Gastrocnemius medialis (tissue), 4 donors: ENCODE measurements at regions not wholly inside any gene's neighbourhood (a gene's known extent, or its start where the extent isn't known, plus 50 kb on each side); places are given as distances from the start of the nearest gene placed in this dataset.

Source experiments
- ATAC-seq, 2 donors: fragments of 150-250 bp; one replicate each; pipeline ENCODE4 v1.9.1; 2016
- DNase-seq, 2 donors: peaks; one replicate each; pipeline ENCODE4 v3.0.0-alpha.2; 2019
- H3K27ac ChIP-seq, 4 donors: fragments of 200-600 bp; sonication (generic); 1 replicate in 1 of 4; 2 replicates in 3 of 4; pipeline ENCODE4 v1.5.1; 2016 to 2018; ENCODE audit warnings: mild to moderate bottlenecking in 2 of 4, moderate library complexity in 1 of 4
- H3K27me3 ChIP-seq, 3 donors: fragments of 200-600 bp; sonication (generic) in 2 of 3; 1 replicate in 1 of 3; 2 replicates in 2 of 3; pipeline versions ENCODE4 v1.5.1 to v1.6.0; 2016 to 2019; ENCODE audit warnings: mild to moderate bottlenecking in 1 of 3, moderate library complexity in 1 of 3
- H3K36me3 ChIP-seq, 2 donors: fragments of 200-600 bp; sonication (generic) in 1 of 2; one replicate each; pipeline ENCODE4 v1.5.1; 2017 to 2018
- H3K4me1 ChIP-seq, 2 donors: fragments of 200-600 bp; sonication (generic) in 1 of 2; one replicate each; pipeline ENCODE4 v1.5.1; 2016 to 2017; ENCODE audit warnings: mild to moderate bottlenecking in 2 of 2
- H3K4me3 ChIP-seq, 4 donors: fragments of 200-600 bp; sonication (generic) in 3 of 4; 1 replicate in 1 of 4; 2 replicates in 3 of 4; pipeline ENCODE4 v1.5.1; 2016 to 2019; ENCODE audit warnings: mild to moderate bottlenecking in 2 of 4
- H3K9me3 ChIP-seq, 3 donors: fragments of 200-600 bp; sonication (generic) in 2 of 3; 1 replicate in 1 of 3; 2 replicates in 2 of 3; pipeline ENCODE4 v1.5.1; 2016 to 2019
- POLR2A ChIP-seq, 2 donors: fragments of 450-650 bp; IDR thresholded peaks; one replicate each; pipeline ENCODE4 v1.6.1; 2017; ENCODE audit warnings: antibody characterized with exemption in 2 of 2, mild to moderate bottlenecking in 2 of 2, moderate library complexity in 2 of 2
- in situ Hi-C, 4 donors: fragments of 200-750 bp; cut with MboI; loops; one replicate each; pipeline versions ENCODE4 v1.15.0 to v1.8.0; 2017; ENCODE audit warnings: low sequenced_read_pairs in 4 of 4
- intact Hi-C: fragments of 100-400 bp; cut with DNase I; formaldehyde crosslinking; loops from one replicate; pipeline ENCODE4 v1.15.1; 2023; ENCODE audit warnings: low total_unique reads
- TF ChIP-seq, protein P1 (sequence below), 5 experiments: fragments of 450-650 bp in 3 of 5; fragments of 200-600 bp in 2 of 5; sonication (generic) in 2 of 5; IDR thresholded peaks in 4 of 5; conservative IDR thresholded peaks in 1 of 5; 1 replicate in 4 of 5; 2 replicates in 1 of 5; pipeline ENCODE4 v1.5.1; 2016 to 2019; ENCODE audit warnings: antibody characterized with exemption in 5 of 5, mild to moderate bottlenecking in 3 of 5, moderate library complexity in 3 of 5

GRCh38 chr10:111478651-111479050 is 401.8 kb downstream of the ADRA2A start:
- intact Hi-C loops (no loop called here), in situ Hi-C loops (no loop called here)
- Histone ChIP-seq H3K4me3 (no peak overlapping the region), H3K27ac (no peak overlapping the region), H3K4me1 (no peaks in the 10 kb centered on the region), H3K36me3 (no peaks in the 10 kb centered on the region), H3K27me3 (no peaks in the 10 kb centered on the region), H3K9me3 (no peaks in the 10 kb centered on the region)
- no peak for ATAC-seq
- DNase-seq: no peak
- no peak for TF ChIP-seq POLR2A (IDR thresholded peaks at IDR 0.05)
- TF ChIP-seq, protein P1, sequence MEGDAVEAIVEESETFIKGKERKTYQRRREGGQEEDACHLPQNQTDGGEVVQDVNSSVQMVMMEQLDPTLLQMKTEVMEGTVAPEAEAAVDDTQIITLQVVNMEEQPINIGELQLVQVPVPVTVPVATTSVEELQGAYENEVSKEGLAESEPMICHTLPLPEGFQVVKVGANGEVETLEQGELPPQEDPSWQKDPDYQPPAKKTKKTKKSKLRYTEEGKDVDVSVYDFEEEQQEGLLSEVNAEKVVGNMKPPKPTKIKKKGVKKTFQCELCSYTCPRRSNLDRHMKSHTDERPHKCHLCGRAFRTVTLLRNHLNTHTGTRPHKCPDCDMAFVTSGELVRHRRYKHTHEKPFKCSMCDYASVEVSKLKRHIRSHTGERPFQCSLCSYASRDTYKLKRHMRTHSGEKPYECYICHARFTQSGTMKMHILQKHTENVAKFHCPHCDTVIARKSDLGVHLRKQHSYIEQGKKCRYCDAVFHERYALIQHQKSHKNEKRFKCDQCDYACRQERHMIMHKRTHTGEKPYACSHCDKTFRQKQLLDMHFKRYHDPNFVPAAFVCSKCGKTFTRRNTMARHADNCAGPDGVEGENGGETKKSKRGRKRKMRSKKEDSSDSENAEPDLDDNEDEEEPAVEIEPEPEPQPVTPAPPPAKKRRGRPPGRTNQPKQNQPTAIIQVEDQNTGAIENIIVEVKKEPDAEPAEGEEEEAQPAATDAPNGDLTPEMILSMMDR (IDR thresholded peaks at IDR 0.05 in 4 of 5, conservative IDR thresholded peaks at IDR 0.05 in 1 of 5): no peak

DNA sequence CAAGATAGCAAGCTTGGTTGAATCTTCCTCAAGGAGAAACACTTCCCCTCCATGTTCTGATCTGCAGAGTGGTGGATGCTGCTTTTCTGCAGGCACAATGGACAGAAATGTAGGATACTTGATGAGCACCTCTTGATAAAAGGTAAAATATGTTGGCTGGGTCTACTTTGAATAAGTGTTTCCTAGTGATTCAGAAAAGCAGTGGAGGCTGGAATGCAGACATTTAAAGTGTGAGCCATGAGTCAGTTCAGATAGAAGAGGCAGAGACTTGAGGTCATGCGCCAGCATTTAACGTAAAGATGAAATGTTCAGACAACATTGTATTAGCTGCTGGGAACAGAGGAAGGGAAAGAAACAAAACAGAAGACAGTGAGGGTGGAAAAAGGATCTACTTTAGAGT is 403.1 kb downstream of the ADRA2A start:
- no peaks in the 10 kb centered on the region for H3K9me3 ChIP-seq
- H3K36me3 ChIP-seq: no peaks in the 10 kb centered on the region
- in situ Hi-C loops: no loop called here
- intact Hi-C loops: no loop called here
- no peak for DNase-seq
- TF ChIP-seq, protein P1 (IDR thresholded peaks at IDR 0.05 in 4 of 5, conservative IDR thresholded peaks at IDR 0.05 in 1 of 5): no peak
- no peak for TF ChIP-seq POLR2A (IDR thresholded peaks at IDR 0.05)
- no peaks in the 10 kb centered on the region for H3K4me1 ChIP-seq
- H3K27me3 ChIP-seq: no peaks in the 10 kb centered on the region
- H3K27ac ChIP-seq: no peak overlapping the region
- H3K4me3 ChIP-seq: no peak overlapping the region
- ATAC-seq: no peak

- Histone ChIP-seq H3K27me3 (no peaks in the 10 kb centered on the region), H3K9me3 (no peaks in the 10 kb centered on the region), H3K4me3 (no peak overlapping the region), H3K4me1 (no peaks in the 10 kb centered on the region), H3K36me3 (no peaks in the 10 kb centered on the region), H3K27ac (no peak overlapping the region)
- intact Hi-C loops: no loop called here
- in situ Hi-C loops: no loop called here
- DNase-seq (no peak), ATAC-seq (no peak)
- TF ChIP-seq, protein P1 (IDR thresholded peaks at IDR 0.05 in 4 of 5, conservative IDR thresholded peaks at IDR 0.05 in 1 of 5): no peak
- no peak for TF ChIP-seq POLR2A (IDR thresholded peaks at IDR 0.05)
Observed at GRCh38 chr10:111481261-111481826, 404.5 kb downstream of the ADRA2A start.

DNA sequence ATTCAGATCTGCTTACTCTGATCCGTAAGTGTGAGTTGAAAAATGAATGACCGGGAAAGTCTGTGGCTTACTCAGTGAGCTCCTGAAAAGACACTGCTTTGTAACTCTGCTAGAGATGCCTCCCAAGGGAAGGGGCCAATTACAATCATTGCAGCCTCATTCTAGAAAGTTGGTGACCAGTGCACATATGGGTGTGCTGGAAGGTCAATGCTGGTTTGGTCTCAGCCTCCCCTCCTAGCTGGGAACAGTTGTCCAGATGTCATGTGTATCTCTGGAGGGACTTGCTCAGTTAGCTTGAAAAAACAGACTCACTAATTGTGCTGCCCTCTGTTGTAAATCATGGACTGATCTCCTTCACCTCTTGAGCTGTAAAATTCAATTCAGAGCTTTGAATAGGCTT is 405.0 kb downstream of the ADRA2A start:
- Histone ChIP-seq H3K9me3 (no peaks in the 10 kb centered on the region), H3K36me3 (no peaks in the 10 kb centered on the region), H3K4me3 (no peak overlapping the region), H3K27me3 (no peaks in the 10 kb centered on the region), H3K4me1 (no peaks in the 10 kb centered on the region), H3K27ac (no peak overlapping the region)
- no peak for TF ChIP-seq POLR2A (IDR thresholded peaks at IDR 0.05)
- TF ChIP-seq, protein P1 (IDR thresholded peaks at IDR 0.05 in 4 of 5, conservative IDR thresholded peaks at IDR 0.05 in 1 of 5): no peak
- no peak for DNase-seq
- no peak for ATAC-seq
- intact Hi-C loops: no loop called here
- in situ Hi-C loops: no loop called here

GRCh38 chr10:111482621-111483216 is 405.9 kb downstream of the ADRA2A start:
- Histone ChIP-seq H3K36me3 (no peaks in the 10 kb centered on the region), H3K27me3 (no peaks in the 10 kb centered on the region), H3K9me3 (no peaks in the 10 kb centered on the region), H3K27ac (no peak overlapping the region), H3K4me1 (no peaks in the 10 kb centered on the region), H3K4me3 (no peak overlapping the region)
- ATAC-seq (no peak), DNase-seq (no peak)
- in situ Hi-C loops: no loop called here
- no peak for TF ChIP-seq POLR2A (IDR thresholded peaks at IDR 0.05)
- TF ChIP-seq, protein P1 (IDR thresholded peaks at IDR 0.05 in 4 of 5, conservative IDR thresholded peaks at IDR 0.05 in 1 of 5): no peak
- intact Hi-C loops: no loop called here
